ENCODE measurements at regions not wholly inside any gene's neighbourhood (a gene's known extent, or its start where the extent isn't known, plus 50 kb on each side); places are given as distances from the start of the nearest gene placed in this dataset.

GRCh38 chr4:17315459-17315858, 196.4 kb downstream of the QDPR start:
- H3K9me3 ChIP-seq (ENCODE audit: control insufficient read depth, low read length), result no peaks in the 10 kb centered on the region
- H3K9ac ChIP-seq, result no peak overlapping the region
- no peak overlapping the region for H2AFZ ChIP-seq

GRCh38 chr4:17313194-17313593, 198.7 kb downstream of the QDPR start:
- Histone ChIP-seq H3K4me2 (ENCODE audit: low read length) (no peak overlapping the region), H3K9me3 (ENCODE audit: control insufficient read depth, low read length) (no peaks in the 10 kb centered on the region), H3K4me3 (ENCODE audit: low read depth, low read length) (no peak overlapping the region), H3K27me3 (ENCODE audit: control insufficient read depth, insufficient read depth, low read length) (no peaks in the 10 kb centered on the region), H3K27ac (no peak overlapping the region), H3K9ac (no peak overlapping the region), H3K36me3 (ENCODE audit: control insufficient read depth, insufficient read depth, low read length) (no peaks in the 10 kb centered on the region), H3K79me2 (no peaks in the 10 kb centered on the region), H3K4me1 (no peaks in the 10 kb centered on the region), H2AFZ (no peak overlapping the region)
- TF ChIP-seq, protein P1, sequence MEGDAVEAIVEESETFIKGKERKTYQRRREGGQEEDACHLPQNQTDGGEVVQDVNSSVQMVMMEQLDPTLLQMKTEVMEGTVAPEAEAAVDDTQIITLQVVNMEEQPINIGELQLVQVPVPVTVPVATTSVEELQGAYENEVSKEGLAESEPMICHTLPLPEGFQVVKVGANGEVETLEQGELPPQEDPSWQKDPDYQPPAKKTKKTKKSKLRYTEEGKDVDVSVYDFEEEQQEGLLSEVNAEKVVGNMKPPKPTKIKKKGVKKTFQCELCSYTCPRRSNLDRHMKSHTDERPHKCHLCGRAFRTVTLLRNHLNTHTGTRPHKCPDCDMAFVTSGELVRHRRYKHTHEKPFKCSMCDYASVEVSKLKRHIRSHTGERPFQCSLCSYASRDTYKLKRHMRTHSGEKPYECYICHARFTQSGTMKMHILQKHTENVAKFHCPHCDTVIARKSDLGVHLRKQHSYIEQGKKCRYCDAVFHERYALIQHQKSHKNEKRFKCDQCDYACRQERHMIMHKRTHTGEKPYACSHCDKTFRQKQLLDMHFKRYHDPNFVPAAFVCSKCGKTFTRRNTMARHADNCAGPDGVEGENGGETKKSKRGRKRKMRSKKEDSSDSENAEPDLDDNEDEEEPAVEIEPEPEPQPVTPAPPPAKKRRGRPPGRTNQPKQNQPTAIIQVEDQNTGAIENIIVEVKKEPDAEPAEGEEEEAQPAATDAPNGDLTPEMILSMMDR (IDR thresholded peaks at IDR 0.05), result no peak

More at GRCh38 chr4:17315459-17315858, 196.4 kb downstream of the QDPR start:
- H3K79me2 ChIP-seq, result no peaks in the 10 kb centered on the region
- H3K4me2 ChIP-seq (ENCODE audit: low read length), result no peak overlapping the region
- TF ChIP-seq, protein P1 (IDR thresholded peaks at IDR 0.05), result no peak
- H3K27me3 ChIP-seq (ENCODE audit: control insufficient read depth, insufficient read depth, low read length), result no peaks in the 10 kb centered on the region
- H3K27ac ChIP-seq, result no peak overlapping the region
- no peaks in the 10 kb centered on the region for H3K4me1 ChIP-seq
- H3K4me3 ChIP-seq (ENCODE audit: low read depth, low read length), result no peak overlapping the region
- H3K36me3 ChIP-seq (ENCODE audit: control insufficient read depth, insufficient read depth, low read length), result no peaks in the 10 kb centered on the region

- H3K36me3 ChIP-seq (ENCODE audit: control insufficient read depth, insufficient read depth, low read length), result no peaks in the 10 kb centered on the region
- H3K4me2 ChIP-seq (ENCODE audit: low read length), result no peak overlapping the region
- no peaks in the 10 kb centered on the region for H3K79me2 ChIP-seq
- H2AFZ ChIP-seq, result no peak overlapping the region
- no peak overlapping the region for H3K9ac ChIP-seq
- TF ChIP-seq, protein P1 (IDR thresholded peaks at IDR 0.05), result no peak
- no peak overlapping the region for H3K4me3 ChIP-seq (ENCODE audit: low read depth, low read length)
- H3K27ac ChIP-seq, result no peak overlapping the region
- no peaks in the 10 kb centered on the region for H3K4me1 ChIP-seq
- H3K9me3 ChIP-seq (ENCODE audit: control insufficient read depth, low read length), result no peaks in the 10 kb centered on the region
- no peaks in the 10 kb centered on the region for H3K27me3 ChIP-seq (ENCODE audit: control insufficient read depth, insufficient read depth, low read length)
Observed at GRCh38 chr4:17310269-17310652, 201.6 kb downstream of the QDPR start.

GRCh38 chr4:17309567-17310268, 202.2 kb downstream of the QDPR start:
- H3K27ac ChIP-seq, result no peak overlapping the region
- H2AFZ ChIP-seq, result no peak overlapping the region
- H3K4me2 ChIP-seq (ENCODE audit: low read length), result no peak overlapping the region
- H3K4me1 ChIP-seq, result no peaks in the 10 kb centered on the region
- no peak overlapping the region for H3K9ac ChIP-seq
- no peaks in the 10 kb centered on the region for H3K27me3 ChIP-seq (ENCODE audit: control insufficient read depth, insufficient read depth, low read length)
- H3K9me3 ChIP-seq (ENCODE audit: control insufficient read depth, low read length), result no peaks in the 10 kb centered on the region
- H3K4me3 ChIP-seq (ENCODE audit: low read depth, low read length), result no peak overlapping the region
- no peaks in the 10 kb centered on the region for H3K36me3 ChIP-seq (ENCODE audit: control insufficient read depth, insufficient read depth, low read length)
- TF ChIP-seq, protein P1 (IDR thresholded peaks at IDR 0.05), result no peak
- no peaks in the 10 kb centered on the region for H3K79me2 ChIP-seq

DNA sequence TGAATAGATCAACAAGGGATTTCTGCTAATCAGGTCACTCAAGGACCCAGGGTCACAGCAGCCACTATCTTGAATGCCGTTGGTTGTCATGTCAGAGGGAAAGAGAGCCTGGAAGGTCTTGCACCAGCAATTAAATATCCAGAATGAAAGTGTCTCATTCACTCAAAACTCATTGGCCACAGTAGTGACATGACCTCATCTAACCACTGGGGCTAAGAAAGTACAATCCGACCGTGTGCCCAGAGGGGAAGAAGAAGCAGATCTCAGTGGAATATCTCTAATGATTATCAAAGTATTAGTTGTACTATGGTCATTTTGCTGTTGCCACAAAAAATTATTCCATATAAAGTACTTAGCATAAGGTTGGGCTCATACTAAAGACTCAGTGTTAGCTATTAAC, 210.0 kb downstream of the QDPR start:
- no peaks in the 10 kb centered on the region for H3K27me3 ChIP-seq (ENCODE audit: control insufficient read depth, insufficient read depth, low read length)

More for the DNA sequence above, 210.0 kb downstream of the QDPR start:
- TF ChIP-seq, protein P1 (IDR thresholded peaks at IDR 0.05), result no peak
- H3K9ac ChIP-seq, result no peak overlapping the region
- no peaks in the 10 kb centered on the region for H3K4me1 ChIP-seq
- no peaks in the 10 kb centered on the region for H3K79me2 ChIP-seq
- no peak overlapping the region for H2AFZ ChIP-seq
- H3K36me3 ChIP-seq (ENCODE audit: control insufficient read depth, insufficient read depth, low read length), result no peaks in the 10 kb centered on the region
- H3K4me3 ChIP-seq (ENCODE audit: low read depth, low read length), result no peak overlapping the region
- H3K27ac ChIP-seq, result no peak overlapping the region
- H3K9me3 ChIP-seq (ENCODE audit: control insufficient read depth, low read length), result no peaks in the 10 kb centered on the region
- no peak overlapping the region for H3K4me2 ChIP-seq (ENCODE audit: low read length)
